K562 (cell line): ENCODE measurements at regions not wholly inside any gene's neighbourhood (a gene's known extent, or its start where the extent isn't known, plus 50 kb on each side); places are given as distances from the start of the nearest gene placed in this dataset.

Experiments
- ATAC-seq: fragments of 200-7000 bp; cut with Tn5 transposase; 3 replicates; pipeline ENCODE4 v1.9.1; 2020; ENCODE audit warnings: moderate library complexity
- BruUV-seq: library from RNA; stranded (reverse); fragments of 400-500 nt; replicated peaks from 2 replicates; lab custom pipeline; 2021; lab: Mats Ljungman, UMichigan
- CTCF ChIA-PET: fragments of 300-600 bp; formaldehyde crosslinking; extraction: SDS; loops from one replicate; lab custom pipeline; 2021; ENCODE audit warnings: low intra/inter-chr PET ratio; lab: Yijun Ruan, JAX
- POLR2A ChIA-PET: fragments of 300-600, 350-650 bp; sonication (Branson Sonifier 250); formaldehyde crosslinking; extraction: SDS; loops from one replicate; lab custom pipeline; 2021; ENCODE audit warnings: antibody characterized with exemption, inconsistent platforms; lab: Yijun Ruan, JAX
- DNase-seq, 4 experiments: peaks; one replicate each; pipeline versions ENCODE4 v3.0.0 to v3.0.0-alpha.2; 2011 to 2018; ENCODE audit warnings: low spot score in 3 of 4, mixed read lengths in 3 of 4; ENCODE audit errors: extremely low read depth in 1 of 4
- FAIRE-seq: peaks from 2 replicates; lab custom pipeline; 2011; peaks lifted over from hg19 to GRCh38; lab: Jason Lieb, UNC
- H2AFZ ChIP-seq: 2 replicates; pipeline ENCODE4 v1.6.0; 2011; ENCODE audit warnings: low read depth, low read length, control low read depth, inconsistent platforms
- H3K27ac ChIP-seq: fragments of 200-600 bp; 3 replicates; pipeline ENCODE4 v1.8.0; 2011; ENCODE audit warnings: low read depth, mild to moderate bottlenecking, control low read depth, inconsistent platforms, low read length, moderate library complexity, mixed read lengths; ENCODE audit errors: extremely low read depth
- H3K27me3 ChIP-seq, 2 experiments: fragments of 300-600 bp in 1 of 2; 2 replicates in 1 of 2; 3 replicates in 1 of 2; pipeline versions ENCODE4 v1.6.0 to v1.8.0; 2011; ENCODE audit warnings: inconsistent platforms in 2 of 2, low read length in 2 of 2, mild to moderate bottlenecking in 1 of 2, mixed read lengths in 1 of 2, moderate library complexity in 1 of 2; ENCODE audit not compliant: control insufficient read depth in 2 of 2, insufficient read depth in 2 of 2
- H3K36me3 ChIP-seq: fragments of 300-600 bp; 3 replicates; pipeline ENCODE4 v1.8.0; 2011; ENCODE audit warnings: mild to moderate bottlenecking, low read length, inconsistent platforms; ENCODE audit not compliant: control insufficient read depth, insufficient read depth
- H3K4me1 ChIP-seq, 2 experiments: fragments of 200-600 bp in 1 of 2; replicated peaks in 1 of 2; 2 replicates in 1 of 2; 3 replicates in 1 of 2; pipeline versions ENCODE4 v1.5.1 to v1.8.0; 2011; ENCODE audit warnings: inconsistent platforms in 2 of 2, low read length in 2 of 2, mild to moderate bottlenecking in 1 of 2, mixed read lengths in 1 of 2, moderate library complexity in 1 of 2; ENCODE audit not compliant: control insufficient read depth in 2 of 2, insufficient read depth in 2 of 2
- H3K4me2 ChIP-seq: 2 replicates; pipeline ENCODE4 v1.6.1; 2011; ENCODE audit warnings: low read length, control low read depth, inconsistent platforms, mixed read lengths; ENCODE audit not compliant: insufficient read depth
- H3K4me3 ChIP-seq: fragments of 200-600 bp; sonication (generic), shearing (Covaris generic); 2 replicates; pipeline ENCODE4 v1.5.1; 2016; ENCODE audit warnings: control low read depth, inconsistent platforms
- H3K79me2 ChIP-seq: fragments of 200-600 bp; 3 replicates; pipeline ENCODE4 v1.8.0; 2011; ENCODE audit warnings: low read length, inconsistent platforms; ENCODE audit not compliant: control insufficient read depth, insufficient read depth
- H3K9ac ChIP-seq, 2 experiments: 2 replicates each; pipeline versions ENCODE4 v1.6.0 to v1.6.1; 2011; ENCODE audit warnings: low read depth in 2 of 2, low read length in 2 of 2, control low read depth in 1 of 2, inconsistent platforms in 1 of 2, mild to moderate bottlenecking in 1 of 2, mixed read lengths in 1 of 2; ENCODE audit not compliant: insufficient read depth in 1 of 2
- H3K9me1 ChIP-seq: one replicate; pipeline ENCODE4 v1.6.0; 2011; ENCODE audit warnings: inconsistent platforms, mild to moderate bottlenecking, low read length, moderate library complexity; ENCODE audit not compliant: control insufficient read depth, insufficient read depth
- H3K9me3 ChIP-seq: replicated peaks from 2 replicates; pipeline ENCODE4 v1.5.1; 2011; ENCODE audit warnings: low read depth, low read length, inconsistent platforms; ENCODE audit not compliant: control insufficient read depth, insufficient read depth
- H4K20me1 ChIP-seq: replicated peaks from 2 replicates; pipeline ENCODE4 v1.6.1; 2011; ENCODE audit warnings: low read length, inconsistent platforms, mixed read lengths; ENCODE audit not compliant: control insufficient read depth, insufficient read depth
- IRF9 ChIP-seq: fragments of 450-650 bp; IDR thresholded peaks from 2 replicates; pipeline ENCODE4 v1.6.1; 2016; ENCODE audit warnings: missing biosample characterization, missing genetic modification characterization
- NFIC ChIP-seq: fragments of 450-650 bp; IDR thresholded peaks from 2 replicates; pipeline ENCODE4 v1.6.1; 2017; ENCODE audit warnings: mild to moderate bottlenecking, inconsistent platforms
- ZFP36 ChIP-seq: fragments of 150-350 bp; IDR thresholded peaks from 2 replicates; pipeline ENCODE4 v1.6.1; 2018; ENCODE audit warnings: low read length, low read depth; ENCODE audit not compliant: partially characterized antibody
- WGBS: fragments of 100-300 bp; shearing (Covaris generic); methylation state at CpG from one replicate; pipeline ENCODE4 v1.1.6; 2016; ENCODE audit warnings: low coverage, mixed read lengths; ENCODE audit not compliant: insufficient coverage; ENCODE audit errors: missing lambda C conversion rate; 5-methylcytosine and 5-hydroxymethylcytosine counted together
- in situ Hi-C: fragments of 300-500 bp; cut with MboI; formaldehyde crosslinking; loops from 4 replicates; pipeline ENCODE4 v1.15.0; 2018; ENCODE audit warnings: inconsistent platforms, mixed read lengths
- intact Hi-C: fragments of 100-400 bp; cut with micrococcal nuclease; formaldehyde crosslinking; loops from 2 replicates; pipeline ENCODE4 v1.14.2; 2022

GRCh38 chr2:240246173-240246820 is 105.8 kb upstream of the OTOS start:
- ChIA-PET POLR2A (no interaction called here), CTCF (no interaction called here)
- H3K27ac ChIP-seq, result no peak overlapping the region
- 38% methylated on average over 12 of the region's 15 CpGs for WGBS
- no peak overlapping the region for H2AFZ ChIP-seq
- no peak for ATAC-seq
- intact Hi-C loops (no loop called here), in situ Hi-C loops (no loop called here)
- no peak for DNase-seq
- TF ChIP-seq ZFP36 (peak; percentile 84), IRF9 (tag) (no peak), NFIC (peak; percentile 34; the same call in 1 of the 2 replicates)
- FAIRE-seq, result no peak
- no peaks in the 10 kb centered on the region for H3K9me3 ChIP-seq
- H4K20me1 ChIP-seq, result no peaks in the 10 kb centered on the region
- no peak overlapping the region for H3K4me3 ChIP-seq
- peaks cover 15 to 42% of the 10 kb centered on the region in 2 experiments for H3K4me1 ChIP-seq
- no TSS peak for BruUV-seq
- H3K9me1 ChIP-seq, result peaks cover 4% of the 10 kb centered on the region
- H3K9ac ChIP-seq, result 0 out of 4 replicates have a peak overlapping the region, but pooled peaks of 1 of the 2 experiments have one; percentile 17
- H3K36me3 ChIP-seq, result no peaks in the 10 kb centered on the region
- H3K27me3 ChIP-seq, result no peaks in the 10 kb centered on the region; a peak in 1 of 5 replicates
- no peaks in the 10 kb centered on the region for H3K79me2 ChIP-seq
- no peak overlapping the region for H3K4me2 ChIP-seq
